Activated CD8-positive, alpha-beta T cell treated with anti-CD3 and anti-CD28 coated beads, Interleukin-2, amount 10 ng/mL, durations not matched to agents 7 days and 5 days (primary cell): ENCODE measurements at regions not wholly inside any gene's neighbourhood (a gene's known extent, or its start where the extent isn't known, plus 50 kb on each side); places are given as distances from the start of the nearest gene placed in this dataset.

ENCODE experiments used
- ATAC-seq: fragments of 150-1000 bp; cut with Tn5 transposase; one replicate; pipeline ENCODE4 v1.10.0; 2021; ENCODE audit warnings: moderate library complexity
- CTCF ChIA-PET: fragments of 350-600 bp; sonication (Branson Sonifier 250); formaldehyde crosslinking; loops from one replicate; lab custom pipeline; 2021; ENCODE audit warnings: antibody characterized with exemption; lab: Charles Lee
- POLR2A ChIA-PET: fragments of 350-600 bp; sonication (Branson Sonifier 250); formaldehyde crosslinking; loops from one replicate; lab custom pipeline; 2021; ENCODE audit warnings: antibody characterized with exemption; lab: Charles Lee
- DNase-seq: peaks from one replicate; pipeline ENCODE4 v3.0.0-alpha.2; 2020
- H3K27ac Mint-ChIP-seq: one replicate; pipeline ENCODE4 v1.8.0; 2021; ENCODE audit warnings: mild to moderate bottlenecking, mixed read lengths
- H3K27me3 Mint-ChIP-seq: one replicate; pipeline ENCODE4 v1.8.0; 2021; ENCODE audit warnings: low read depth, mixed read lengths
- H3K36me3 Mint-ChIP-seq: one replicate; pipeline ENCODE4 v1.8.0; 2021; ENCODE audit warnings: low read depth, mixed read lengths
- H3K4me1 Mint-ChIP-seq: one replicate; pipeline ENCODE4 v1.8.0; 2021; ENCODE audit warnings: low read depth, mixed read lengths
- H3K4me3 Mint-ChIP-seq: one replicate; pipeline ENCODE4 v1.8.0; 2021; ENCODE audit warnings: mild to moderate bottlenecking, mixed read lengths
- H3K9me3 Mint-ChIP-seq: one replicate; pipeline ENCODE4 v1.8.0; 2022; ENCODE audit warnings: mixed read lengths; ENCODE audit not compliant: insufficient read depth

DNA sequence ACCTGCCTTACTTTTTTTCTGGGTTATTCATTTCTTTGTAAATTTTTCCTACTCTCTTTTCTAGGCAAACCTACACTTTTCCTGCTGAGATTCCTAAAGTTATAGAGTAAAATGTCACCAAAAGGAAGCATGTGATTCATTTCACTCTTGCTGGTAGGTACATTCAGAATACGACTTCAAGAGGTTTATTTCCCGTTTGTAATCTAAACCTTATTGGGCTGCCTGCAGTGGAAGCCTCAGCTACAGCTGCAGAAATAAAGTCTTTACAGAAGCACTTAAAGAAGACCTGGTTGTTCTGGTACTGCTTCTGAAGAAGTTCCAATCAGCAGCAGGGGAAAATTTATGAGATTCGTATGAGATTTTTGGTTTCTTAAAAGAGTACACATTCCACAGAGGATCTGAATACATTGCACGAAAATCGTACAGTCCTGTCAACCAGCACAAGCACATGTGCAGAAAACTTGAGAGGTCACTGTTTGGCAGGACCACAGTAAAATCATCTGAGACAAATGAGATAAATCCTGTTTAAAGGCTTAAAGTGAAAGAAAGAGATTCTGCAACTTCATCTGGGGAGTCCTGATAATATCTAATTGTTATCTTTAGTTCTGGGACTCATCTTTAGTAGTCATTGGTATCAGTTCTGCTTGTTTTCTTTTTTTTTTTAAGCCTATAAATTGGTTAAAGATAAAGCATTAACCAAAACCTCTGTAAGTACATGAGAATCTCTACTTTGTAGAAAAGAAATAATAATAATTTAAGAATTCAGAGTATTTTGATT is 109.9 kb upstream of the ADGRL2 start:
- no peaks in the 10 kb centered on the region for H3K4me1 Mint-ChIP-seq
- DNase-seq (no peak), ATAC-seq (no peak)
- no peak overlapping the region for H3K27ac Mint-ChIP-seq
- no peaks in the 10 kb centered on the region for H3K36me3 Mint-ChIP-seq
- ChIA-PET CTCF (no interaction called here), POLR2A (no interaction called here)
- no peaks in the 10 kb centered on the region for H3K27me3 Mint-ChIP-seq
- H3K4me3 Mint-ChIP-seq = no peak overlapping the region
- H3K9me3 Mint-ChIP-seq = no peaks in the 10 kb centered on the region

DNA sequence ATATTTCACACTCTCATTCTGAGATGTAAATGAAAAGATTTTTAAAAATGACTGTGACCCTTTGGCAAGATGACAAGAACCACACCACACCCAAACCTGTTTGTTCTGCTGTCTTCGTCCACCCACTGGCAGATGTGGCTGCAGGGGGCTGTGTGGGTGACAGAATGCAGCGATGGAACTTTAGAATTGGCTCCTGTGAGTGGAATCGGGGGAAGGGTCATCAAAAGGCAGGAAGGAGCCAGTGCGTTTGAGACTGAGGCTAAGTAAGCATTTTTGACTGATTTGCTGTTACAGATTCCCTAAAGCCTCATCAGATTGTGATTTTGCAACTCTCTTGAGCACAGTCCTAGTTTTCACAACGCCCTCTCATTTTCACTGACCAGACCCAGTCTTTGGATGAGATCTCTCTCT is 111.2 kb upstream of the ADGRL2 start:
- ChIA-PET CTCF (no interaction called here), POLR2A (no interaction called here)
- H3K27ac Mint-ChIP-seq = no peak overlapping the region
- no peaks in the 10 kb centered on the region for H3K27me3 Mint-ChIP-seq
- DNase-seq (no peak), ATAC-seq (no peak)
- H3K4me1 Mint-ChIP-seq = no peaks in the 10 kb centered on the region
- H3K4me3 Mint-ChIP-seq = no peak overlapping the region
- no peaks in the 10 kb centered on the region for H3K9me3 Mint-ChIP-seq
- no peaks in the 10 kb centered on the region for H3K36me3 Mint-ChIP-seq

DNA sequence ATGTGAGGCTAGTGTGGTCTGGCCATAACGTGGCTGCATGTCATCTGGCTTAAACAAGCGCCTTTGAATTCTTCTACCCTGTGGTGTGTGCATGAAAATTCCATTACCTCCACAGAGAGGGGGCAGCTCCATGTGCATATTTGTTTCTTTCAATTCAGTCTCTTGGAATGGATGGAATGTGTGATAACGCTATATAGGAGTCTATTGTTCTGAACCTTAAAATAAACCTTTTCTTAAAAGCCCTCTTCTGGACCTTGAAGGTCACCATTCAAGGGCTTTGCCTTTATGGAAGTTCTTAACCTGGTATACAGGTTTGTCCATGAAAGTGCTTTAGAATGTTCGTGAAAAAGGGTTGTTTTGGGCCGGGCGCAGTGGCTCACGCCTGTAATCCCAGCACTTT is 118.2 kb upstream of the ADGRL2 start:
- ChIA-PET CTCF (no interaction called here), POLR2A (no interaction called here)
- no peaks in the 10 kb centered on the region for H3K4me1 Mint-ChIP-seq
- no peaks in the 10 kb centered on the region for H3K27me3 Mint-ChIP-seq
- no peak overlapping the region for H3K4me3 Mint-ChIP-seq
- no peak for DNase-seq
- H3K27ac Mint-ChIP-seq = no peak overlapping the region
- no peaks in the 10 kb centered on the region for H3K9me3 Mint-ChIP-seq
- no peak for ATAC-seq
- no peaks in the 10 kb centered on the region for H3K36me3 Mint-ChIP-seq

DNA sequence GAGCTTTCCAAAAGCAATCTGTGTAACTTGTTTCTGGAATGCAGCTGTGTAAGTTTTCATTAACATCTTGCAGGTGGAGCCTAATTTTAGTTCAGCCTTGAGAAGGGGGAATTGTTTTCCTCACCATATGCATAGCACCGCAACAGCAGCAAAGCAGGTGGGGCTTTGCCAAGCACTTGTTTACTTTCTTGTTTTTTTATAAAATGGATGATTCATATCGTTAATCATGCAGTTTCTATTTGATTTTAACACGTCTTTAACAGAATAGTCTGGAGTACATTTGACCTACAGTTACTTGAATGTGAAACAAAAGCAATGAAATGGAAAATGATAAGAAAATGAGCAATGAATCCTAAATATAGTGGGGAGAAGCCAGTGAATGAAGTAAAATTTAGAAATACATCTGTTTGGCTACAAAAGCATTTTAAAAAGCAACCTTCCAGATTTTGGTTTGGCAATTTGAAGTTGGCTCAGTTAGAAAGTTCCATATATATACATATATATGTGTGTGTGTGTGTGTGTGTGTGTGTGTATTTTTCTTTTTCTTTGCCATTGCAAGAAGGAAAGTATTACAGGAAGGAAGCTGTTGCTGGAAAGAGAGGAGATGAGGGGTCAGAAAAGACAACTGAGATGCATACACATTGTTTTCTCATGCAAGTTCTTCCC is 119.0 kb upstream of the ADGRL2 start:
- no peaks in the 10 kb centered on the region for H3K4me1 Mint-ChIP-seq
- CTCF ChIA-PET = no interaction called here
- no peaks in the 10 kb centered on the region for H3K36me3 Mint-ChIP-seq
- H3K9me3 Mint-ChIP-seq = no peaks in the 10 kb centered on the region
- POLR2A ChIA-PET = no interaction called here
- no peak overlapping the region for H3K27ac Mint-ChIP-seq
- H3K27me3 Mint-ChIP-seq = no peaks in the 10 kb centered on the region
- DNase-seq (no peak), ATAC-seq (no peak)
- no peak overlapping the region for H3K4me3 Mint-ChIP-seq

DNA sequence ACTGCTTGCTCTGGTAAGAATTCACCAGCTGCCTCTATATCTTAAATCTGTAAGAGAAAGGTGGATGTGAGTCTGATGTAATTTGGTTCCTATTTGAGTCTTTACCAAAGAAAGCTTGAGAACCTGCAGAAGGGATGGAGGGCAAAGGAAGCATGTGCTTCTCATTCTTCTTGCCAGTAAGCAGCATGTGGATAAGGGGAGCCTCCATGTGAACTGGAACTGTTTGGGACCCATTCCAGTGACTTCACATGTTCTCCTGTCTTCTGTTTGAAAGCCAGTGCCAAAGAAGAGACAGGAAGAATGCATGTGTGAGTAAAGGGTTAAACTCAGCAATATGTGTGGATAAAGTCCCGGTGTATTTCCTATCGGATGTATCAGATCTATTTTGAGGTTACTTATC is 119.6 kb upstream of the ADGRL2 start:
- no peaks in the 10 kb centered on the region for H3K9me3 Mint-ChIP-seq
- no peak for DNase-seq
- ChIA-PET CTCF (no interaction called here), POLR2A (no interaction called here)
- no peaks in the 10 kb centered on the region for H3K4me1 Mint-ChIP-seq
- no peaks in the 10 kb centered on the region for H3K36me3 Mint-ChIP-seq
- ATAC-seq = no peak
- H3K27ac Mint-ChIP-seq = no peak overlapping the region
- H3K27me3 Mint-ChIP-seq = no peaks in the 10 kb centered on the region
- no peak overlapping the region for H3K4me3 Mint-ChIP-seq

DNA sequence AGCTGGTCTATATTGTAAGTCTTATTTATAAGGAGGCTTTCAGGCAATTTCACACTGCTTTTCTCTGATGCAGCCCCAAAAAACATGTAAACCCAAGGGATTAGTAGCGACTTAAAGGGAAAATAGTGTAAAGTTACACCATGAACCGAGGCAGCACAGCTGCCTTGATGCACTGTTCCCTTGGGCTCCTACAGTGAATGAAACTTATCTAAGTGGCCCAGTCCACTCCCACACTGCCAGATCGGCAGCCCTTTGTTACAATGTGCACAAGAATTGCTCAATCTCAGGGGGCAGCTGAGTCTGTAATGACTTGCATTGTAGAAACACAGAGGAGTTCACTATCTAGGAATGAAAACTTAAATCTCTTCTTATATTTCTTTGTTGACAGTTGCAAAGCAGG is 120.8 kb upstream of the ADGRL2 start:
- no peaks in the 10 kb centered on the region for H3K27me3 Mint-ChIP-seq
- POLR2A ChIA-PET = no interaction called here
- ATAC-seq = no peak

DNA sequence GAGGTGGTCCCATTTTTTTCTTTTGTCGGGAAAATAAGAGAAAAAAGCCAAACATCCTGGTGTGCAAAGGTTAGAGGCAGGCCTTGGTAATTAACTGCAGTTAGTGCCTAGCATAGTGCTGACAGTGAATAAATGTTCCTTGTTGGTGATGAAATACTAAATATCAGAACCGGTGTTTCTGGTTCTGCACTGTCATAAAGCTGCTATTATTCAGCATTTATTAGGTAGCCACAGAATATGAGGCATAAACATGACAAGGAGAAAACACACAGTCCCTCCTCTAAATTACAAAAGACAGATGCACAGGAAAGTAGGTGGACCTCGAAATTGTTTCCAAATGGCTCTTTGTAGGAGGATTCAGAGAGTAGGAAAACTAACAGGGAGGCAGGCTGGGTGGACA is 122.0 kb upstream of the ADGRL2 start:
- no peak for ATAC-seq
- no peaks in the 10 kb centered on the region for H3K9me3 Mint-ChIP-seq

More for the DNA sequence above, 120.8 kb upstream of the ADGRL2 start:
- H3K36me3 Mint-ChIP-seq = no peaks in the 10 kb centered on the region
- no peak for DNase-seq
- H3K9me3 Mint-ChIP-seq = no peaks in the 10 kb centered on the region
- no peak overlapping the region for H3K27ac Mint-ChIP-seq
- CTCF ChIA-PET = no interaction called here
- H3K4me3 Mint-ChIP-seq = no peak overlapping the region
- no peaks in the 10 kb centered on the region for H3K4me1 Mint-ChIP-seq

DNA sequence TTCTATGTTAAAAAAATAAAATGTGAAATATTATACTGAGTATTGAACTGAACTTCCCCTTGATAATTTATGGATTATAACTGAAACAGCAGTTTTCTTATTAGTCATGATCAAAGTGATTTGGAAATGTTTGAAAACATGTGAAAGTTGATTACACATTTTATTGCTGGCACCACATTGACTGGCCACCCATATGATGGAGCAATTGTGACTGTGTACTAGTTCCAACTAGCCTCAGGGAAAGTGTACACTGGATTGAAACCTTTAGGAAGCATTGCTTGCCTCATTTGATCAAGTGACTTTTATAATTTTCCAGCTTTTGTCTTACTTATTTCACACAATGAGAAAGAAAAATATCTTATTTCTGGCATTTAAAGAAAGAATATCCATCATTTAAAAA is 128.0 kb upstream of the ADGRL2 start:
- Mint-ChIP-seq H3K9me3 (no peaks in the 10 kb centered on the region), H3K4me3 (no peak overlapping the region), H3K36me3 (no peaks in the 10 kb centered on the region), H3K4me1 (no peaks in the 10 kb centered on the region), H3K27me3 (no peaks in the 10 kb centered on the region), H3K27ac (no peak overlapping the region)
- POLR2A ChIA-PET = no interaction called here
- CTCF ChIA-PET = no interaction called here
- DNase-seq (no peak), ATAC-seq (no peak)

More for the DNA sequence above, 122.0 kb upstream of the ADGRL2 start:
- DNase-seq = no peak
- Mint-ChIP-seq H3K27ac (no peak overlapping the region), H3K4me3 (no peak overlapping the region), H3K36me3 (no peaks in the 10 kb centered on the region), H3K27me3 (no peaks in the 10 kb centered on the region), H3K4me1 (no peaks in the 10 kb centered on the region)
- ChIA-PET CTCF (no interaction called here), POLR2A (no interaction called here)

DNA sequence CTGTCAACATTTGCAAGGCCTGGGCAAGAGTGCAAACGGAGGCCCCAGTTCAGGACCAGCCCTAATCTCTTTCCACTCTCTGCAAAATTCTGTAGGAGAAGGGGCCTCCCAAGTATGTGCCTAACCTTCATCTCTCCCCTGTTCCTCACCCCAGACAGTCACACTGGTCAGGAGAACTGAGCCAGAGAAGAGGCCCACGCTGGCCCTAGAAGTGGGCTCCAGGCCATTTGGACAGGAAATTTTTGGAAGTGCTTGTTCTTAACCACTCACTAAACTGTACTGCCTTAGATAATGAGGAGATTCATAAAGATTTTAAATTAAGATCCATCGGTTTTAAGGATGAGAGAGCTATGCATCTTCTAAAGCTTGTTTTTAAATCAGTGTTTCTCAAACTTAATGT is 129.7 kb upstream of the ADGRL2 start:
- H3K27ac Mint-ChIP-seq = no peak overlapping the region
- H3K4me1 Mint-ChIP-seq = no peaks in the 10 kb centered on the region
- H3K36me3 Mint-ChIP-seq = no peaks in the 10 kb centered on the region
- POLR2A ChIA-PET = no interaction called here
- CTCF ChIA-PET = no interaction called here
- H3K9me3 Mint-ChIP-seq = no peaks in the 10 kb centered on the region
- DNase-seq (no peak), ATAC-seq (no peak)
- no peak overlapping the region for H3K4me3 Mint-ChIP-seq
- H3K27me3 Mint-ChIP-seq = no peaks in the 10 kb centered on the region

DNA sequence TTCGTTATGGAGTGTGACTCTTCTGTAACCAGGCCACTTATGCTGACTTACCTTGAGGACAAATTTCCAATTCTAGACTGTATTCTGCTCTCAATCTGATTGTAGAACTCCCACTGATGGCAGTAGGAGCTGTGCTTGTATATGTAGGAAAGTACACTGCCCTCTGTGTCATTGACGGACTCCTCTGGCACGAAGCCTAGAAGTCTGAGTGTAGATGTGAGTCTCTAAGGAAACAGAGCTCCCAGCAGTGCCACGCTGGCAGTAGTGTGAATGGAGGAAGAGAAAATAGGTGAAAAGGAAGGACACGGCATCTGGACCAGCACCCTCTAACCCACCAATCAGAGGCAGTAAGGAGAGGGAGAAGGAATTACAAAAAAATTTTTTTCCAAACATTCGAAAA is 130.4 kb upstream of the ADGRL2 start:
- Mint-ChIP-seq H3K4me1 (no peaks in the 10 kb centered on the region), H3K27ac (no peak overlapping the region), H3K36me3 (no peaks in the 10 kb centered on the region), H3K9me3 (no peaks in the 10 kb centered on the region), H3K27me3 (no peaks in the 10 kb centered on the region), H3K4me3 (no peak overlapping the region)
- ATAC-seq (no peak), DNase-seq (no peak)
- POLR2A ChIA-PET = no interaction called here
- CTCF ChIA-PET = no interaction called here

DNA sequence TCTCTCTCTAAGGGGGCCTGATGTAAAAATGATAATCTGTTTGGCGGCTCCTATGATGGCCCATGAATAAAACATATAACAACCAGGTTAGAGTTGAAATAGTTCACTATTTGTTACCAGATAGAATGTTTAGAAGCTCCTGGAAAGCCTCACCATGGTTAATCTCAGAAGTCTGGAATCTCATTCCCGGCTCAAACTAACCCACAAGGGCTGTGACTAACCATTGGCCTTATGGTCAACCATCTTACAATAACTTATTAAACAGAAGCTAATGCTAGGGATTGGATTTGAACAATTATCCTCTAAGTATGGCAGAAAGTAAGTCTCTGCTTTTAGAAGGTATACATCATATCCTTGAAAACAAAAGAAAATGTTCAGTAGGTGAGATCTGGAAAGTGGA is 134.1 kb upstream of the ADGRL2 start:
- ChIA-PET POLR2A (no interaction called here), CTCF (no interaction called here)
- no peaks in the 10 kb centered on the region for H3K4me1 Mint-ChIP-seq
- H3K27ac Mint-ChIP-seq = no peak overlapping the region
- H3K9me3 Mint-ChIP-seq = no peaks in the 10 kb centered on the region
- H3K4me3 Mint-ChIP-seq = no peak overlapping the region
- no peaks in the 10 kb centered on the region for H3K36me3 Mint-ChIP-seq
- no peak for ATAC-seq
- H3K27me3 Mint-ChIP-seq = no peaks in the 10 kb centered on the region
- no peak for DNase-seq

DNA sequence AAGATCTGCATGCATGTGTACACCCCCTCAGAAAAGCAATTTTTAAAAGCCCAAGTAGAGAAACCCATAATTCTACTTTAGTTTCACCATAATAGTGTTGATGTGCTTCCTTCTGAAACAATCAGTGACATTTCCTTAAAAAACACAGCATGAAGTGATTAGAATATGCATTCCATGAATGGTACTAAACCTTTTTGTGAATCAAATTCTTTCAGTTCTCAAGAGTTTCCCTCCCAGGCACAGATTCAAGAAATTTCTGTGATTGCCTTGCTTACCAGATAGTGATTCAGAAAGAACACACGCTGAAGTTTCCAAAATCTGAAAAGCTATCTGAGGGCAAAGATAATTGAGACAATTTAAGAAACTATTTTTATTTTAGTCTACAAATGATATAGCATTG is 136.4 kb upstream of the ADGRL2 start:
- Mint-ChIP-seq H3K4me3 (no peak overlapping the region), H3K27me3 (no peaks in the 10 kb centered on the region), H3K27ac (no peak overlapping the region), H3K4me1 (no peaks in the 10 kb centered on the region), H3K9me3 (no peaks in the 10 kb centered on the region), H3K36me3 (no peaks in the 10 kb centered on the region)
- CTCF ChIA-PET = no interaction called here
- DNase-seq (no peak), ATAC-seq (no peak)
- POLR2A ChIA-PET = no interaction called here
